GM11168 (cell line): ENCODE measurements at regions not wholly inside any gene's neighbourhood (a gene's known extent, or its start where the extent isn't known, plus 50 kb on each side); places are given as distances from the start of the nearest gene placed in this dataset.

Source experiments
- in situ Hi-C: fragments of 300-500 bp; cut with MboI; formaldehyde crosslinking; loops from one replicate; pipeline ENCODE4 v1.12.0; 2022; ENCODE audit warnings: low sequenced_read_pairs; ENCODE audit not compliant: unreplicated experiment

GRCh38 chr1:208410409-208410808 is 166.2 kb upstream of the PLXNA2 start:
- in situ Hi-C loops = no loop called here

- in situ Hi-C loops = no loop called here
Measured at GRCh38 chr1:208413006-208413405, 168.8 kb upstream of the PLXNA2 start.

DNA sequence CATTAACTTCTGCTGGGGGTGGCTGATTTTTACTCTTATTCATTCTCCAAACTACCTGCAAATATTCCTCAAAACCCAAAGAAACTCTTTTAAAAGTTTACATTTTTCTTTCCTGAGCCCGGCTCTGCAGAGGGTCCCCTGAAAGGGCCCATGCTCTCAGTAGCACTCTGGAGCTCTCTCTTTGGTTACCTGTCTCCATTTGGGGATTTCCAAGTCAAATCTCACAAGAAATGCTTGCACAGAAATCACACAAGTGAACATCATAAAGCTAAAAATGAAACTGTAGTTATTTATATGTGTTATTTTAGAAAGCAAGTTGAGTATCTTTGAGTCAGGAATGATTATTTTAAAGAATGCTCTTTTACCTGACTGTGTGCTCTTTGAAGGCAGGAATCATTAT is 174.5 kb upstream of the PLXNA2 start:
- in situ Hi-C loops = no loop called here

DNA sequence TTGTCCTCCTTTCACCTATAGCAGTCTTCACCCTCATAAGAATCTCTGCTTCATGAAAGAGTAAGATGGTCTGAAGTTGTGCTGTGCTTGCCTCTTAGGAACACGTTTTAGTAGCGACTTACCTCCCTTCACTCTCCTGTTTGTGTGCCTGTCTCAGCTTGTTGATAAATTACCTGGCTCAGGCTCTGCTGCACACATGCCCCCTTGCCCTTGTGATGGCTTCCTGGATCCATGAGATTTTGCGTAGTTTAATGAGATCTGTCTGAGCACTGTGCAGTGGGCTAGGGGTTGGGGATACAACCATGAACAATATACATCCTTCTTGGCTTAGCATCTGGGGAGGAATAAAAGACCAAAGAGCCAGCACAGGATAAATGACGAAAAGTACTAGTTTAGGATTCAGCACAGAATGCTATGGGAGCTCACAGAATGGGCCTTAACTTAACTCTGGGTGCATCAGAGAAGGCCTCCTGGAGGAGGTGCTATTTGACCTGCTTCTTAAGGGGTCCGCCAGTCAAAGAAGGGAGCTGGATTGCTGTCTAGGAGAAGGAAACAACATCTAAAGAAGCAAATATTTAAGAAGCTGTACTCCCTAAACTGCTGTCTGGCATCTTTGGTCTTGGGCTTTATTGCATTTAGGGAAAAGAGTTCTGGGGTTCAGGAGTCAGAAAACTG is 175.7 kb upstream of the PLXNA2 start:
- in situ Hi-C loops = no loop called here

GRCh38 chr1:208420696-208421095 is 176.5 kb upstream of the PLXNA2 start:
- in situ Hi-C loops = no loop called here

DNA sequence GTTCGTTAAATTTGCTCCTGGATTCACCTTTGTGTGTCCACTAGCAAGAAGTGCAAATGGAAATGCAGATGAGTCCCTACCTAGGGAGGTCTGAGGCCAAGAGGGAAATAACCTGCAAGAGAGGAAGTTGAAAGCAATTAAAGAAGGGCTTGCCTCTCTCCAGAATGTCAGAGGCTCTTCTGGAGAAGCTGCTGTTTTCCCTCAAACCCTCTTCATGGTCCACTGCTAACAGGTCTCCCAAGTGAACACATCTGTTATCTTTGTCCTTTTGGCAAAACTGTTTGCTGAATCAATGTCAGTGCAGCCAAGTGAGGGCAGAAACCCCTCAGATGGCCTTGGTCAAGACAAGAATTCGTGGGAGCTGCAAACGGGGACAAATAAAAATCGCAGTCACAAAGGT is 177.3 kb upstream of the PLXNA2 start:
- in situ Hi-C loops = no loop called here

- in situ Hi-C loops = no loop called here
Measured at GRCh38 chr1:208423526-208423925, 179.3 kb upstream of the PLXNA2 start.

- in situ Hi-C loops = no loop called here
Measured at GRCh38 chr1:208425096-208425495, 180.9 kb upstream of the PLXNA2 start.

DNA sequence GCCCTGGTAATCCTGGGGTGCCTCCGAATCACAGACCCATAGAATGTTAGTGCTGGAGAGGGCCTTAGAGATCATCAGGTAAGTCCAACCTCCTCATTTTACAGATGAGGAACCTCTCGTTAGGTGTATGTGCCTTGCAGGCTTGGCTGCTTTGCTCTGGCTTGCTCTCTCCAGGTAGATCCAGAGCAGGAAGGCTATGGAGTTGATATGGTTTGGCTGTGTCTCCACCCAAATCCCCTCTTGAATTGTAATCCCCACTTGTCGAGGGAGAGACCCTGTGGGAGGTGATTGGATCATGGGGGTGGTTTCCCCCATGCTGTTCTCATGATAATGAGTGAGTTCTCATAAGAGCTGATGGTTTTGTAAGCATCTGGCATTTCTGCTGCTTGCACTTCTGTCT is 186.0 kb upstream of the PLXNA2 start:
- in situ Hi-C loops = no loop called here

- in situ Hi-C loops = no loop called here
Measured at GRCh38 chr1:208431721-208432120, 187.5 kb upstream of the PLXNA2 start.

DNA sequence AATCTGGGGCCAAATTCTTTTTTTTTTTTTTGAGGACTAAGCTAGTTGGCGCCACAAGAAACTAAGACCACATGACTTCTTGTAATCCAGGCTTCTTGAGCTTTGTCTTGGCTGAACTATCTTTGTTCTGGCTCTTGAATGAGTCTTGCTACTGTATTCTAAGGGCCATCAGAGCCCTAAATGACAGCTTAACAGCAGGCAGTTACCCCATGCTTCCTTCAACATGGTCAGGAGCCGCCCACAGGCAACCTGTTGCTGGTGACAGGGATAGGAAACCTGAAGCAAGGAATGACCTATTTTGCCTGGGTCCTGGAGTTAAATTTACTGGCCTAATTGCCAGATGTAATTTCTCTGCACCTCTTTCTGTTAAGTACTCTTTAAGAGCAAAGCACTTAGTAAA is 188.2 kb upstream of the PLXNA2 start:
- in situ Hi-C loops = no loop called here

- in situ Hi-C loops = no loop called here
Measured at GRCh38 chr1:208433086-208433485, 188.9 kb upstream of the PLXNA2 start.

DNA sequence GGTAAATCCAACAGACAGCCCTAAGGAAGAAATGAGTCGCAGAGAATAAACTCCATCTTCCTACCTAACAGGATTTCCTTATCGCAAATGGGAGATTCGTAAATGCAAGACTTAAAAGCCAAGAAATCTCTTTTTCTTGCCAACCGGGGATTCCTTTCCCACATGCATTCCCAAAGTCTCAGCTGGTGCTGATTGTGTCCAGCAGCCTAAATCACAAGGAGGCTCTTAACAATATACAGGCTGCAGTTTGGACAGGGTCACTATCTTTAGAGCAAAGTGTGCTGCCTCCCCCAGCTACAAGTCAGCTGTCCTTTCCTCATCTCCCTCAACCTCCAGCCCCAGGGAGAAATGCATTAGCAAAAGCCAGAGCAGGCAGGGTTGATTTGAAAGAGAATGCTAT is 189.8 kb upstream of the PLXNA2 start:
- in situ Hi-C loops = no loop called here

DNA sequence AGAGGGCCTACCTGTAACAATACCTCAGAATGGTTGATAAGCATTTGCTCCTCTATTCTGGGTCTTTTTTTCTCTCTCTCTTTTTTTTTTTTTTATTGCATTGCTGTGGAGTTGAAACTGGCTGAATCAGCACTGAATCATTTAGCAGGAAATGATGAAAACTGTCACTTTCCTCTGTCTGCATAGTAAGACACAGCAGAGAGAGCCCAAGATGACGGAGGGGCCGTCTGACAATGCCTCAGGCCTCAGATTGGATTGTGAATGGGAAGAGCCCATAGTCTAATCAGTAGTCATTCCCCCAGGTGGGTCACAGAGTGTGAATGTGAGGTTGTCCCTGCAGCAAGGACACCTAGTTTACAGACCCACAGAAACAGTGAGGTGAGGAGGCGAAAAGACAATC is 193.2 kb upstream of the PLXNA2 start:
- in situ Hi-C loops = no loop called here

- in situ Hi-C loops = no loop called here
Measured at GRCh38 chr1:208438112-208438699, 194.0 kb upstream of the PLXNA2 start.

DNA sequence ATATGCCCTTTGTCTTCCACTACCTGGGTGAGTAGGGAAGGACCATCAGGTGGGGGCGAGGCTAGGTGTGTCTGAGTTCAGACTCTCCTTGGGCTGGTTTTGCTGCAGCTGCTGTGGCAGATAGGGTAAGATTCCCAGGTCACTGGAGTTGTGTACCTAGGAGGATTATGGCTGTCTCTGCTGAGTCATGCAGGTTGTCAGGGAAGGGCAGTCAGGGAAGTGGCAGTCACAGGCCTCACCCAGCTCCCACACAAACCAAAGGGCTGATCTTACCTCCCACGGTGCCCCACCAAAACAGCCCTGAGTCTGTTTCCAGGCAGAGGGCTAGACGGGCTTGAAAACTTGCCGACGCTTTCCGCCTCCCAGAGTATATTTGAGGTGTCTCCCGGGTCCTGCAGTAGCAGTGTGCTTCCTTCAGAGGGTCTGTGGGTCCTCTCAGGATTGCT is 201.6 kb upstream of the PLXNA2 start:
- in situ Hi-C loops = no loop called here

- in situ Hi-C loops = no loop called here
Measured at GRCh38 chr1:208446271-208446691, 202.1 kb upstream of the PLXNA2 start.

DNA sequence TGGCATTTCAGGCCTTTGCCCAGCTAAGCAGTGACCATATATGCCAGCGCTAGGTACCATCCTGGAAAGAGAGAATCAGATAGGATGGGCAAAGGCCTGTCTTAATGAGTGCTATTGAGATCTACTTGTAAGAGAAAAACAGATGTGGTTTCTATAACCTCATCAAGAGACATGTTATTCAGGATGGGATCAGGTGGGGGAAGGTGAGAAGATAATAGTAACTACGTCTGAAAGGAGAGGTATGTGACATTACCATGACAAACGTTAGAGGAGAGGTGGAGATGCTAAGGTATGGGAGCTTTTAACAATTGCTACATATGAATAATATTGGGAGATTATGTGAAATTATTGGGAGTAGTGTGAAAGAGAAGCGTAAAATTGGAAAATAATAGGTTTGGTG is 204.2 kb upstream of the PLXNA2 start:
- in situ Hi-C loops = no loop called here

- in situ Hi-C loops = no loop called here
Measured at GRCh38 chr1:208449951-208450350, 205.8 kb upstream of the PLXNA2 start.

DNA sequence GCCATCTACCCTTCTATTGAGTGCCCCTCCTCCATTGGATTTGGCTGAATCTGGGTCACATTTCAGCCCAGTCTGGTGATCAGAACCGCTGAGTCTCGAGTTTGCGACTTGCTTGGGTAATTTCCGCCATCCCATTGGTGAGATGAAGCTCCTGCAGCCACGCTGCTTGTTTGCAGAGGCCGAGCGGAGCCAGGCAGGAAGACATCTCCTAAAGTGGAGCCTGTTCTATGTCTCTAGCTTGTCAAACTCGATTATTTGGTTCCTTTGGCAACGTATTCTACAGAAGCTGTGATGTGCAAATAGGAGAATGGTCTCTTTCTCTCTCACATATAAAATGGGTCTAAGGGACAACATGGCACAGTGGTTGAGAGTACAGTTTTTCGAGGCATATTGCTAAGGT is 206.8 kb upstream of the PLXNA2 start:
- in situ Hi-C loops = no loop called here

DNA sequence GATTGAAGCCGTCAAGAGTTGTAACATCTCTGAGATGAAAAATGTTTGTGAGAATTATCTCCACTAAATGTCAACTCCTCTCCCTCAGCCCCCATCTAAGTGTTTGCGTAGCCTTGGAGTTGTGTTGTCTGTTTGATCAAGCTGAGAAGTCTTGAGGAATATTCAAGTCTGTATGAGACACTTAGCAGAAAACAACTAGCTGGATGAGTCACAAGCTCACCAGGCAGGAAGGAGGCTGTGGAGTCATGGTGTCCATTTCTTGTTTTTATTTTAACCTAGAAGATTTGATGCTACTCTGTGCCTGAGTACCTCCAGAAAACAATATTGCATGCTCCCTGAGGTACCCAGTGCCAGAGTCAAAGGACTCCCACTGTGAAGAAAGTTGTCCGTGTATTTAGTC is 211.6 kb upstream of the PLXNA2 start:
- in situ Hi-C loops = no loop called here

GRCh38 chr1:208456487-208456886 is 212.3 kb upstream of the PLXNA2 start:
- in situ Hi-C loops = no loop called here
